Stimulated activated naive CD8-positive, alpha-beta T cell treated with anti-CD3 and anti-CD28 coated beads, Interleukin-15, amount 100 ng/mL, for 72 hours (primary cell): ENCODE measurements at regions not wholly inside any gene's neighbourhood (a gene's known extent, or its start where the extent isn't known, plus 50 kb on each side); places are given as distances from the start of the nearest gene placed in this dataset.
"Not testable (repeated sequence)": the region's sequence is repeated elsewhere in the genome, so short reads cannot be mapped to it uniquely, and the experiment has no call there.

Experiments
- ATAC-seq: fragments of 150-1000 bp; cut with Tn5 transposase; 2 replicates; pipeline ENCODE4 v1.10.0; 2021; ENCODE audit warnings: mild to moderate bottlenecking, moderate library complexity
- DNase-seq, 2 donors: peaks; one replicate each; pipeline ENCODE4 v3.0.0; 2021 to 2022
- H3K27ac Mint-ChIP-seq, 2 donors: one replicate each; pipeline ENCODE4 v1.8.0; 2022; ENCODE audit warnings: mild to moderate bottlenecking in 2 of 2, mixed read lengths in 2 of 2, moderate library complexity in 2 of 2
- H3K27me3 Mint-ChIP-seq: one replicate; pipeline ENCODE4 v1.8.0; 2022; ENCODE audit warnings: mixed read lengths
- H3K4me1 Mint-ChIP-seq: one replicate; pipeline ENCODE4 v1.8.0; 2022; ENCODE audit warnings: mild to moderate bottlenecking, mixed read lengths
- H3K4me3 Mint-ChIP-seq, 2 donors: one replicate each; pipeline ENCODE4 v1.8.0; 2022; ENCODE audit warnings: mild to moderate bottlenecking in 2 of 2, mixed read lengths in 2 of 2, moderate library complexity in 1 of 2
- H3K9me3 Mint-ChIP-seq, 2 donors: one replicate each; pipeline ENCODE4 v1.8.0; 2022; ENCODE audit warnings: mixed read lengths in 2 of 2

- Mint-ChIP-seq H3K9me3 (peaks cover 0 to 6% of the 10 kb centered on the region in 2 donors), H3K27me3 (no peaks in the 10 kb centered on the region), H3K4me3 (no peak overlapping the region), H3K27ac (no peak overlapping the region), H3K4me1 (peaks cover 61% of the 10 kb centered on the region)
- ATAC-seq (no peak), DNase-seq (peak in 1 of 2 donors; percentile 15)
These were observed 112.8 kb upstream of the MEF2A start for GRCh38 chr15:99452728-99453636.

DNA sequence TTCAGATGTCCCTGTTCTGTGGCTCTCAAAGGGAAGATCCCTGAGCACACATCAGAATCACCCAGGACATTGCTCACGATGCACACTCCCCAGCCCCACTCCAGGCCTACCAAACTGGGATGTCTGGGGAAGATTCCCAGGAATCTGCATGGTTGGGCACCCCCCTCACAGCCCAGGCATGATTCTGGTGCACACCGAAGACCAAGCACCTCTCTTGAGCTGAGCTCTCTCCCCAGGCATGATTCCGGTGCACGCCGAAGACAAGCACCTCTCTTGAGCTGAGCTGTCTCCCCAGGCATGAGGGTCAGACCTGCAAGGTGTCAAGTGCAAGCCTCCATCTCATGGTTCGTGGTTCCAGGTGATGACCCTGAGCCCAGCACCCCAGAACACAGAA, 112.2 kb upstream of the MEF2A start:
- Mint-ChIP-seq H3K9me3 (peaks cover 0 to 6% of the 10 kb centered on the region in 2 donors), H3K27me3 (no peaks in the 10 kb centered on the region), H3K27ac (no peak overlapping the region), H3K4me1 (peaks cover 54% of the 10 kb centered on the region), H3K4me3 (no peak overlapping the region)
- ATAC-seq, result no peak
- peak in 1 of 2 donors; percentile 4 for DNase-seq

- Mint-ChIP-seq H3K4me1 (peaks cover 54% of the 10 kb centered on the region), H3K27me3 (no peaks in the 10 kb centered on the region), H3K4me3 (no peak overlapping the region), H3K27ac (no peak overlapping the region), H3K9me3 (peaks cover 0 to 6% of the 10 kb centered on the region in 2 donors)
- ATAC-seq (no peak), DNase-seq (peak in 1 of 2 donors; percentile 4)
These were observed 111.5 kb upstream of the MEF2A start for GRCh38 chr15:99454107-99454809.

GRCh38 chr15:99454941-99455788, 110.6 kb upstream of the MEF2A start:
- peaks cover 45% of the 10 kb centered on the region for H3K4me1 Mint-ChIP-seq
- ATAC-seq, result no peak
- no peak overlapping the region for H3K4me3 Mint-ChIP-seq
- H3K9me3 Mint-ChIP-seq, result peaks cover 0 to 6% of the 10 kb centered on the region in 2 donors
- no peaks in the 10 kb centered on the region for H3K27me3 Mint-ChIP-seq
- no peak overlapping the region for H3K27ac Mint-ChIP-seq
- DNase-seq, result peak in 1 of 2 donors; percentile 3

DNA sequence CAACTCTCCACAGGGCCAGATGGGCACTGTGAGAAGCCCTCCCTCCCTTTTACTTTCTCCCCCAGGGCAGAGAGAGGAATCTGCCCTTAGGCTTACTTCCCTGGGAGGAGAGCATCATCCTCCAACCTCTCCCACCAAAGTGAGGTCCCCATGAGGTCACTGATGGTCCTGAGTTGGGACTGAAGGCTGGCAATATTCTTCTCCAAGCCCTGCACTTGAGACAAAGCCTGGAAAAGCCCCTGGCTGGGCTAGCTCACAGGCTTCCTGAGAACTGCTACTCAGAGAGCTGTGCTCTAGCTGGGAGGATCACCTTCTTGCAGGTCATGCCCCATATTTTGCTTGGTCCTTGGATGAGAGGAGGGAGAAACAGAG, 110.0 kb upstream of the MEF2A start:
- Mint-ChIP-seq H3K4me1 (peaks cover 39% of the 10 kb centered on the region), H3K4me3 (no peak overlapping the region), H3K27me3 (no peaks in the 10 kb centered on the region), H3K9me3 (peaks cover 0 to 6% of the 10 kb centered on the region in 2 donors), H3K27ac (no peak overlapping the region)
- DNase-seq (peak in 1 of 2 donors; percentile 3), ATAC-seq (no peak)

DNA sequence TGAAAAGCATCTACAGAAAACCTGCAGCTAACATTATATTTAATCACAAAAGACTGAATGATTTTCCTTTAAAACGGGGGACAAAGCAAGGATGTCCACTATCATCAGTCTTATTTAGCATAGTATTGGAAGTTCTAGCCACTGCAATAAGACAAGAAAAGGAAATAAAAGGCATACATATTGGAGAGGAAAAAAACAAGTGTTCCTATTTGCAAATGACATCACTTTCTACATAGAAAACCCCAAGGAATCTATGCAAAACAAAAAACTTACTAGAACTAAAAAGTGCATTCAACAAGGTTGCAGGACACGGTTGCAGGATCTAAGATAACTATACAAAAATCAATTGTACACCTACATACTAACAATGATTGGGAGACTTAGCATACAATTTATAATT, 101.6 kb upstream of the MEF2A start:
- Mint-ChIP-seq H3K4me1 (peaks cover 6% of the 10 kb centered on the region), H3K4me3 (no peak overlapping the region), H3K9me3 (peaks cover 22 to 35% of the 10 kb centered on the region in 2 donors), H3K27me3 (no peaks in the 10 kb centered on the region), H3K27ac (no peak overlapping the region)
- no peak for DNase-seq
- ATAC-seq, result no peak

DNA sequence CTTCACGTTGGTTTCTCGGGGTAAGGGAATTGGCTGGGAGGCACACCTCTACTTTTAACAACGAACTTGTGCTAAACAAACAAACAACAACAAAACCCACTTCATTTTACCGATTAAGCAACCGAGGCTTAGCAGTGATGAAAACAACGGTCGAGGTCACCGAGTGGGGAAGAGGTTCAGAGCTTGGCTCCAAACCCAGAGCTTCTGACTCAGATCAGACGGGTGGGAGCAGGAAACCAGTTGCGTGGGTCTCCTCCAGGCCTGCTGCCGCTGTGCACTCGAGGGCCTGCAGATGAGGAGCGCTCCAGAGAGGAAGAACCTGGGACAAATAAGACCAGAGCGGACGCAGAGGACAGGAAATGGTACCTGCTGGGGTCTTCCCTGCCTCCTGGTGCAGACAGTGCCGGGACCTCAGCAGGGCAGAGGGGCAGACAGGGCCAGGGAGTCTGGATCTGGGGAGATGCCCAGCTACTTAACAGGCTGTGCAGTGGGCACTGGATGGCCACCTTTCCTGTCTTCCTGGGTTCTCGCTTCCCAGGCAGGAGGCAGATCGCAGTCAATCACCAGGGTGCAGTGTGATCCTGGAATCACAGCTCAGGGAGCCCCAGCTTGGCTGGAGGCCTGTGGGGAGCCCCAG, 99.0 kb upstream of the MEF2A start:
- Mint-ChIP-seq H3K27me3 (no peaks in the 10 kb centered on the region), H3K4me3 (no peak overlapping the region), H3K4me1 (peaks cover 12% of the 10 kb centered on the region), H3K27ac (peak overlapping the region in 1 of 2 donors; percentile 47), H3K9me3 (peaks cover 22 to 29% of the 10 kb centered on the region in 2 donors)
- DNase-seq, result no peak
- no peak for ATAC-seq

DNA sequence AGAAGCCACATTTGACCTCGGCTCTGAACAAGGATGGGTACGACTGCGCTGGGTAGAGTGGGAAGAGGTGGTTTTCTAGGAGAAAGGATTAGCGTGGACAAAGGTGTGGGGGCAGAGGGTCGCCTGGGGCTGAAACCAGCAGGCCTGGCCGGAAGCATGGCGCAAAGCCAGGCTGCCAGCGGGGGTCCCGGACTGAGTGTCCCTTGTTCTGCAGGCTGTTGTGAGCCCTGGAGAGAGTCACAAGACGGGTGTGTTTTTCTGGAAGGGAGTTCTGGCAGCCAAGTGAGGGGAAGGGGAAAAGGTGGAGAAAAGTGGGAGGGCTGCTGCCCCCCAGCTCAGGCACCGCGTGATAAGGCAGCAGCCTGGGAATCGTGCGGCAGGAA, 98.5 kb upstream of the MEF2A start:
- Mint-ChIP-seq H3K27ac (peak overlapping the region in 1 of 2 donors; percentile 47), H3K4me1 (peaks cover 13% of the 10 kb centered on the region), H3K27me3 (no peaks in the 10 kb centered on the region), H3K4me3 (no peak overlapping the region), H3K9me3 (peaks cover 20 to 26% of the 10 kb centered on the region in 2 donors)
- ATAC-seq (no peak), DNase-seq (no peak)

- Mint-ChIP-seq H3K27ac (no peak overlapping the region), H3K4me1 (peaks cover 19% of the 10 kb centered on the region), H3K27me3 (no peaks in the 10 kb centered on the region), H3K9me3 (peaks cover 13 to 20% of the 10 kb centered on the region in 2 donors), H3K4me3 (no peak overlapping the region)
- DNase-seq (no peak), ATAC-seq (peak; percentile 9)
These were observed 97.8 kb upstream of the MEF2A start for GRCh38 chr15:99467853-99468464.

GRCh38 chr15:99470204-99470603, 95.6 kb upstream of the MEF2A start:
- H3K27me3 Mint-ChIP-seq, DNase-seq, H3K27ac Mint-ChIP-seq, ATAC-seq, H3K4me3 Mint-ChIP-seq, H3K9me3 Mint-ChIP-seq: not testable (repeated sequence)
- peaks cover 40% of the 10 kb centered on the region for H3K4me1 Mint-ChIP-seq

GRCh38 chr15:99472416-99473145, 93.2 kb upstream of the MEF2A start:
- Mint-ChIP-seq H3K27ac (no peak overlapping the region), H3K27me3 (no peaks in the 10 kb centered on the region), H3K4me1 (peaks cover 59% of the 10 kb centered on the region), H3K4me3 (no peak overlapping the region), H3K9me3 (no peaks in the 10 kb centered on the region)
- DNase-seq (no peak), ATAC-seq (no peak)

DNA sequence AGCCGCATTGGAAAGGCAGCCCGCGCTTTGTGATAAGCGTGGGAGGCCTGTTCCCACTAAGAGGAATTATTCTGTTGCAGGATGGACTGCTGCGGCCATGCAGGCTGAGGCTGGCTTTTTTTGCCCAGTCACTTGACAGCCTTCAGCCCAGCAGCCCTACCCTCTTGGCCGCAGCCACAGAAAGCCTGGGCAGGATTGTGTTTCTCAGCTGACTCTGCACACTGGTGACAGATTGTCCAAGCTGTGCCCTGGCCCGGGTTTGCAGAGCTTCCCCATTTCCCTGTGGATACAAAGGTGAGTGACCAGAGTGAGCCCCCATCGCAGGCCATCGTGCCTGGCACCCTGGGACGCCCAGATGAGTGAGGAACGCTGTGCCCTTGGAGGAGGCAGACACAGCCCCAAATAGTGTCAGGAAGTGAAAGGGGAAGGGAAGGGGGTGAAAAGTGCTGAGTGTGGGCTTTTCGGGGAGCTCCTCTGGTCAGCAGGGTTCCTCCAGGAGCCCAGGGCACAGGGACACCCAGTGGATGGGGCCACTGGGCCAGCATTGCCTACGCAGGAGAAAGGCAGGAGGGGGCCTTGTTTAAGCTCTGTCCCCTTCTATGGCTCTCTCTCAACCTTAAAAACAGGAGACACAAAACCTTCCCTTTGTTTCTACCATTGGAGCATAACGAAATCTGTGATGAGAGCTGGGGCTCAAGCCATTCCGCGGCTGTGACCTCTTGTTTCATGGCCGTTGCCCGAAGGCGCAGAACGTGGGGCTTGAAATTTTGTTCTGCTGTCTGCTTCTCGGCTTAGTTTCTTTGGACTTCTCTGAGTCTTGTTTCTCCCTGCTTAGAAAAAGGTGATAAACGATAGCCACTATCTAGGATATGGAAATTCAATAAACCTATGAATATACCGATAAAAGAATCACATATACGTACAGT, 91.5 kb upstream of the MEF2A start:
- DNase-seq (no peak), ATAC-seq (no peak)
- H3K27me3 Mint-ChIP-seq, result no peaks in the 10 kb centered on the region
- no peak overlapping the region for H3K27ac Mint-ChIP-seq
- H3K9me3 Mint-ChIP-seq, result no peaks in the 10 kb centered on the region
- no peak overlapping the region for H3K4me3 Mint-ChIP-seq
- peaks cover 61% of the 10 kb centered on the region for H3K4me1 Mint-ChIP-seq

GRCh38 chr15:99474909-99475753, 90.7 kb upstream of the MEF2A start:
- Mint-ChIP-seq H3K27me3 (no peaks in the 10 kb centered on the region), H3K4me1 (peaks cover 61% of the 10 kb centered on the region), H3K9me3 (no peaks in the 10 kb centered on the region), H3K27ac (no peak overlapping the region), H3K4me3 (no peak overlapping the region)
- DNase-seq, result no peak
- no peak for ATAC-seq
